ENCODE measurements at regions not wholly inside any gene's neighbourhood (a gene's known extent, or its start where the extent isn't known, plus 50 kb on each side); places are given as distances from the start of the nearest gene placed in this dataset.
"Not testable (repeated sequence)": the region's sequence is repeated elsewhere in the genome, so short reads cannot be mapped to it uniquely, and the experiment has no call there.

DNA sequence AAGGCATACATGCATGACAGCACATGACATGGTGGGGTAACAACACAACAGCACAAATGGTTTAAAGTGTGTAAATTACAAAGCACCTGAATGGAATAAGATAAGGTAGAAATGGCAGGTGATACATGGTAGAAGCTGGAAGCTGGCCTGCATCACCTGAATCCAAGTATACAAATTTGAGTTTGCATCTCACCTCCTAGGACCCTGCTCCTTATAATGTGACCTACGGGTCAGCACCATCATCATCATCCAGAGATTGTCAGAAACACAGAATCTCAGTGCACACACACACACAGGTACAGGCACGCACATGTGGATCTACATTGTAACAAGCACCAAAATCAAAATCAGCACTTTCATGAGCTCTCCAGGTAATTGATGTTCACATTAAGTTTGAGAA, 1048.2 kb upstream of the AUTS2 start:
- DNase-seq (ENCODE audit: low read depth) = no peak

DNA sequence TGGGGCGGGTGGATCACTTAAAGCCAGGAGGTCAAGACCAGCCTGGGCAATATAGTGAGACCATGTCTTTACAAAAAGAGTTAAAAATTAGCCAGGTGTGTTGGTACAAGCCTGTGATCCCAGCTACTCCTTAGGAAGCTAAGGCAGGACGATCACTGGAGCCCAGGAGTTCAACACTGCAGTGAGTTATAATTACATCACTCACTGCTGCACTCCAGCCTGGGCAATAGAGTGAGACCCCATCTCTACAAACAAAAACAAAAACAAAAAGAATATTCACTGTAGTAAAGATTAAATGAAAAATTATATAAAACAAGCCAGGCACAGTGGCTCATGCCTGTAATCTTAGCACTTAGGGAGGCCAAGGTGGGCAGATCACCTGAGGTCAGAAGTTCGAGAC, 1047.6 kb upstream of the AUTS2 start:
- no peak for DNase-seq (ENCODE audit: low read depth)

DNA sequence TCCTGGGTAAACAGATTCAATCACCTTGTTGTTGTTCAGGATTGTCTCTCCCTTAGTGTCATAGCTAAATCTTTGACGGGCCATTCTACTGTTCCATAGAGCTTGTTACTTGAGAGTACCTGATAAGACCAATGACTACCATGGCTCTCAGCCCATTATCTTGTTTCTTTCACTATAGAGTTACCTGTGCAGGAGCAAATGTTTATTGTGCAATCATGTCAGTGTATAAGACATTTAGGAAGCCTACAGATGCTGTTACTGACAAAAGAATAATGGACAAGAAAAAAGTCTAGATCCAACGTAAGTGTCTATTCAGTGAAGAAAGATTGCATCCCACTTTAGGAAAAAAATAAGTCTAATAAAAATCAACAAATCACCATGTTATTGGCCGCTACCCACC, 1041.7 kb upstream of the AUTS2 start:
- DNase-seq (ENCODE audit: low read depth) = no peak

DNA sequence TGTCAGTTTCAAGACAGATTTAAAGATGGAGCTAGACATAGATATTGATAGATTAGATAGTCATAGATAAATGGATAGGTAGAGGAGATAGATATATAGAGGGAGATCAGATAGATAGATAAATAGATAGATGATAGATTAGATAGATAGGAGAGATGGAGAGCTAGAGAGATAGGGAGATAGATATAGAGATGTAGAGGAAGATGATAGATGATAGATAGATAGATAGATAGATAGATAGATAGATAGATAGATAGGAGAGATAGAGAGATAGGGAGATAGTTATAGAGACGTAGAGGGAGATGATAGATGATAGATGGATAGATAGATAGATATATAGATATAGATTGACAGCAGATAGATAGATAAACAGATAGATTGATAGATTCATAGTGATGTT, 1038.8 kb upstream of the AUTS2 start:
- no peak for DNase-seq (ENCODE audit: low read depth)

DNA sequence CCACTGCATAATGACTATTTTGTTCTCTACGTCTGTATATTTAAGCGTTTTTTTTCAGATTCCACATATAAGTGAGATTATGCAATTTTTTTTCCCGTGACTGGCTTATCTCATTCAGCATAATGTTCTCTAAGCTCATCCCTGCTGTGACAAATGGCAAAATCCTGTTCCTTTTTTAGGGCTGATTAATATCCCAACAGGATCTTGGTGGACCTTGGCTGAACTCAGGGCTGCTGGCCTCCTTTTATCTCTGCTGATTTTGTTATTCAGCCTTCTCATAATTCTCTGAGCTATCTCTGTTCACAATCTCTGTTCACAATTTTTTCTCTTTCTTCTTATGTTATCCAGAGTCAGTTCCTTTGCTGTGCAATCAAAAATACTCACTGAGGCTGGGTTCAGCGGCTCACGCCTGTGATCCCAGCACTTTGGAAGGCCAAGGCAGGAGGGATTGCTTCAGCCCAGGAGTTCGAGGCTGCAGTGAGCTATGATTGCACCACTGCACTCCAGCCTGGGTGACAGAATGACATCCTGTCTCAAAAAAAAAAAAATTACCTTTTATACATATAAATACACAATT, 1035.9 kb upstream of the AUTS2 start:
- DNase-seq (ENCODE audit: low read depth) = no peak

DNA sequence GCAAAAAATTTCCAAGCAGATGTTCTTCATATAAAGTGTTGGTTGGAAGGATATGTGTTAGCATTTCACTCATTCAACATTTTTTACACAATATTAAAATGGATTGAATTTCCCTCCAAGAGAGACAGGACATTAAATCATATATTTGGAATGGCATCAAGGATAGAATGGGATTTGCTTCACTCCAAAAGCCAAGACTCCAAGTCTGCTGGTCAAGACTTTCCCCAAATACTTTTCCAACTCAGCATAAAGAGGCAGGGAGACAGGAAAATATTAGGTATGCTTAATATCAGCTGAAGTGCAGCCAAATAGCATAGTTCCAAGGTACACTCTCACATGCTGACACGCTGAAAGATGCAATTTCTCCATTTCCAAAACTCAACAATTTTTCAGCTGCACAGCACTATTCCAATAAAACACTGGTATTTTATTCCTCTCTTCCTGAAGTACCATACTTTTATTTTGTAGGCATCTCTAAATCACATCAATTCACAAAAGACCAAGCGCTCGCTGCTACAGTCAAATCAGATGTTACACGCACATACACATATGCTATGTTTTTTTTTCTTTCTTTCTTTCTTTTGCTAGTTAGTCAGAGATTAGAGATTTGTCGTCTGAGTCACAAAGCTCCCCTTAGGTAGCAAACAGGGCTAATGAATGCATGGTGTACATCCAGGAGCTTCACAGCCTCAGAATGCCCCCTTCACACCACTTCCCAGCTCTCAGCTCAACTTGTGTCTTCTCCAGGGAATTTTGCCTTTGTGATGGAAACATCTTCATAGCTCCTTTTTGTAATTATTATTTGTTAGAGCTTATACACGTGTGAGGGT, 1033.8 kb upstream of the AUTS2 start:
- DNase-seq (ENCODE audit: low read depth) = no peak

DNA sequence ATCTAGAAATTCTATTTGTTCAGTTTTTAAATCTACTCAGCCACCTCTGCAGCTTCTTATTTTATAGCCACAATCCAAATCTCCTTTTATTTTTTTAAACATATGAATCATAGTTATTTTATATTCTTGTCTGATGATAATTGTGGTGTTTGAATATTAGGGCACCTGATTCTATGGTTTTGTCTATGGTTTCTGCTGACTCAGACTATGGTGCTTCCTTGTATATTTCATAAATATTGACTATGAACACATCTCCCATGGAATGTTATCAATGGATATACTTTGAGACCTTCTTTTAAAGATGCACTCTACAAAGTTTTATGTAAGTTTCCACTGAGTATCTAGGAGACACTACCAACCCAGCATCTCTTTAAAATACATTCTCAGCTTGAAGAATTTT, 1027.0 kb upstream of the AUTS2 start:
- no peak for DNase-seq (ENCODE audit: low read depth)

DNA sequence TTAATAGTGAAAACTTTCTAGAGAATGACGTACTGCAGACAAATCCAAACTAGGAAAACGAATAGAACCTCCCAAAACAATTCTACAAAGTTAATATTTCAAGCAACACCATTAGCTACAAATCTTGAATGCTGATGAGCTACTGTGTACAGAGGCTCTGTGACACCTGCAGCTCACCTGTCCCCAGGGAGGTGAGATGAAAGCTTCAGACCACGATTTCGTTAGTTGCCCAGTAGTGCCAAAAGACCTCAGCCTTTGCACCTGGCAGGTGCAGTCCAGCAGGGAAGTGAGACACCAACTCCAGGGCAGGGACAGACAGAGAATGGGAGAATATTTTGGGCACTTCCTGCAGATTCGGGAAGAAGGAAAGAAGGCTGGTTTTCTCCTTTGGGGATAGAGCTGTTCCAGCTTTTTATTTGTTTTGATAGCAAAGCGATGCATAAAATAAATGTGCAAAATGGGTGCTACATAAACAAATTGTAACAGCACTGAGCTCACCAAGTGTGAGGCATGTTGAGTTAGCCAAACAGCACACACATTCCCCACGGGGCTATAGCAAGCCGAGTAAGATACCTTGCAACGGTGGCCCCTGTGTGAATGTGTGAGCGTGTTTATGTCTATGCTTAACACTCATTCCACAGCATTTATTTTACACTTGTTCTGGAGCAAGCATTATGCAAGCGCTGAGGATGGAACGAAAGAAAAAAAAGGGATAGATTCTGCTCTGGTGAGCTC, 1024.8 kb upstream of the AUTS2 start:
- DNase-seq (ENCODE audit: low read depth) = no peak

DNA sequence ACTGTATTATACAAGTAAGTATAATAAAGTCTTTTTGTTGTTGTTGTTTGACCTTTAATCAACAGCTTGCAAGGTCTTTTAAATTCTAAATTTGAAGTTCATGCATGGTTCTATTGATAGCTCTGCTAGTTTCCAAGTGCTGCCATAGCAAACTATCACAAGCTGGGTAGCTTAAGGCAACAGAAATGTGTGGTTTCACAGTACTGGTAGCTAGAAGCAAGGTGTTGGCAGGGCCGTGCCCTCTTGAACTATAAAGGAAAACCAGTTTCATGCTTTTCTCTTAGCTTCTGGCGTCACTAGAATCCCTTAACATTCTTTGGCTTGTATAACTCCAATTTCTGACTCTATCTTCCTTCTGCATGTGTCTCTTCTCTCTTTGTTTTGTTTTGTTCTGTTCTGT, 1021.9 kb upstream of the AUTS2 start:
- DNase-seq (ENCODE audit: low read depth) = no peak

DNA sequence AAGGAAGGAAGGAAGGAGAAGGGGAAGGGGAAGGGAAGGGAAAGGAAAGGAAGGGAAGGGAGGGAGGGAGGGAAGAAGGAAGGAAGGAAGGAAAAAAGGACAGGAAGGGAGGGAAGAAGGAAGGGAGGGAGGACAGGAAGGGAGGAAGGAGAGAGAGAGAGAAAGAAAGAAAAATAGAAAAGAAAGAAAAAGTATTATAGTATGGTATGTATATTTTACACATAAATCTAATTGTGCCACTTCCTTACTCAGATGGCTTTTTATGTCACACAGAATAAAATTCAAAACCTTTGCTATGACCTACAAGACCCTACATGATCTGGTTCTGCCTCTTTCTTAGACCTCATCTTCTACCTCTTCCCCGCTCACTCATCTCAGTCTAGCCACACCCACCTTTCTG, 1016.9 kb upstream of the AUTS2 start:
- no peak for DNase-seq (ENCODE audit: low read depth)

DNA sequence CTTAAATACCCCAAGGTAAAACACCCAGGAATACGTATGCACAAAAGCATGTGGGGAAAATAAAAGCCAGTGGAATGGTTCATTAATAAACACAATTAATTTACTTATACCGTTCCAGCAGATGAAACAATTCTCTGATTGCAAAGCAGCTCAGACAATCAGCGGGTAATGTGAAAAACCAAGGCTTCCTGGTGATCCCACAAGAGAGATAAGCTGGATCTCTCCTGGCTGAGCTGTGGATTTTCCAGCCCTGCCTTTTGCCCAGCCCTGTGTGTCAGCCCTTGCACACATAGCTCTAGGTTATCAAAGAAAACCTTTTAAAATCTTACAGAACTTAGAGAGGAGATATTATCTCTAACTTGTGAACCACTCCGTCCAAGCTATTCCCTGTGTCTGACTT, 1010.7 kb upstream of the AUTS2 start:
- DNase-seq (ENCODE audit: low read depth) = no peak

DNA sequence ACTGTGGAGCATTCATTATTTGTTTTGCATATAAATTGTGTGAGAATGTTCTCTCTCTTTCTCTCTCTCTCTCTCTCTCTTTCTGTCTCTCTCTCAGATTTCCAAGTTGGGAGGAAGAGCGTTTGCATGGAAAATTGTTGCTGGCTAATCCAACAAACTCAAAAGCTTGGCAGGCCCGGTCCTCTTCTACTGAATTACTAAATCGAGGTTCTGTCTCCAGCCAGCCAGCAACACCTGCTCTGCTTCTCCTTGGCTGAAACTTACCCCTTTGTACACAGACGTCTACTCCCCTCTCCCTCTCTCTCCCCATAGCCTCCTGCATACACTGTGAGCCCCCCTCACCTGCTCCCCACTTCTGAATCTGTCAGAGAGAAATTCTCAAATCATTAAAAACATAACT, 996.4 kb upstream of the AUTS2 start:
- DNase-seq (ENCODE audit: low read depth) = no peak

DNA sequence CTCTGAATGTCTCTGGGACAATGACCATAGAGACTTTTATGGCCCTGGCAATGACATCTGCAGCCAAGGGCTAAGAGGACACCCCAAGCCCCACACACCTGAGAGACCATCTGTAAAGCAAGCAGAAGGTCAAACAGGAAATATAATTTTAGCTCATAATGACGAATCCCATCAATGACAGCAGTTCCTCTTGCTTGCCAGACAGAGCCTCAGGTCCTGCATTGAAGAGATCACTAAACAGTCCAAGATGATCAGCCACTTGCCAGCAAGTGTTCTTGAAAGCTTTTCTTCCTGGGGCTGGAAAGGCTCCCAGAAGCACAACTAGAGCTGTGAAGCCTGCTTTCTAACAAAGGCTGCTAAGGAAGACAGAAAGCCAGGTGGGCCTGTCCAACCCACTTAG, 993.7 kb upstream of the AUTS2 start:
- no peak for DNase-seq (ENCODE audit: low read depth)

DNA sequence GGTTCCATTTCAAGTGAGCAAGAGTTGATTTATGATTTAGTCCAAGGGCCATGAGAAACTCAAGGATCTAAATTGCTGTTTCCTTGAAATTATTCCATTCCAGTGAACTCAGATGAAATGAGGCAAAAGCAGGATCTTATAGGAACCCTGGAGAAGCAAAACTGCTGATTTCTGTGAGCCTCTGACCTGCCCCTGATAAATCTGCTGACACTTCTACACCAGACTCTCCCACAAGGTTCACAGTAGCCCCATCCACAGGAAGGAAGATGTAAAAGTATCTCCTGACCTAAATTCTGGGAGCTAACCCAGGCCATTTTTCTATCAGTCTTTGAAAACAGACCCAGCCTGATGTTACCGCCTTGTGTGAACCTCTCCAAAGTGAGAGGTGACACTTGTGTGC, 987.6 kb upstream of the AUTS2 start:
- DNase-seq (ENCODE audit: low read depth) = no peak

DNA sequence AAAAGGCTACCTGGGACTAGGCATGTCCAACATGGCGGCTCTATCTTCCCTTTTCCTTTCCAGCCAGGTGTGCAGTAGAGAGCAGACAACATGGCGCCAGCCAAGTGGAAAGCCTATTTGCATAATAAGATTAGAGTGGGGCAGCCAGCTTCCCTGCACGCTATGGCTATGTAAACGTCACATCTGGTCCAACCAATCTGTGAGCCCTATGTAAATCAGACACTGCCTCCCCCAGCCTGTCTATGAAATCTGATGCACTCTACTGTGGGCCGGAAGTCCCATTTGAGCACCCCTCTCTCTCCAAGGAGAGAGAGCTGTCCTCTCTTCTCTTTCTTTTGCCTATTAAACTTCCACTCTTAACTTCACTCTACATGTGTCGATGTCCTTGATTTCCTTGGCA, 984.9 kb upstream of the AUTS2 start:
- DNase-seq (ENCODE audit: low read depth) = no peak

DNA sequence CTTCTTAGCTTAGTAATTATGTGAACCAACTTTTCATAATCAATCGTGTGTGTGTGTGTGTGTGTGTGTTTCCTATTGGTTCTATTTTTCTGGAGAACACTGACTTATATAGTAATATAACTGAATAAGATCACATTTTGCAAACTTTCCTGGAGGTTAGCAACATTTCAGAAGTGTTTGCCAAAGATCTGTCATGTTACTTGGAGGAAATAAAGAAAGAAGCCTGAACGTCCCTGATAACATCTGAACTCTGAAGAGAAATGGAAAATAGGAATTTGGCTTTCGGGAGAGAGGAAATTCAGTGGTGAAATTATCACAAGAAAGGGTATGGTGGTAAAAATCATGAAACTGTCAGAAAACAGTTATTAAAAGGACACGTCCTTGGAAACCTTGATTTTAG, 984.4 kb upstream of the AUTS2 start:
- DNase-seq (ENCODE audit: low read depth) = no peak

DNA sequence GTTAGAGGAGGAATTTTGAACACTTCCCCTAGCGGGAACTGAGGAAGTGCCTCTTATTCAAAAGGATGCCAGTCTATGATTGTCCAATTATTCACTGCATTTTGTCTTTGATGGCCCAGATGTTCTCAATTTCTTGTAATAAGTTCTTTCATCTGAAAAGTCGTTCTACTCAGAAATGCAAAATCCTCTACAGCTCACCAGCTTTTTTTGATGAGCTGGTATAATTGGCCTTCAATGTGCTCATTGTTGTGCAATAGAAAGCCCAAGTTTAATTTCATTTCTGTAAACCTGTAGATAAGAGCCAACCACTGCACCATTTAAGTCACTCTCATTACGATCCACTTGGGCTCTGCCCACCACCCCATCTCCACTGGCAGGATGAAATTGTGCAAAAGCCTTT, 978.7 kb upstream of the AUTS2 start:
- no peak for DNase-seq (ENCODE audit: low read depth)

DNA sequence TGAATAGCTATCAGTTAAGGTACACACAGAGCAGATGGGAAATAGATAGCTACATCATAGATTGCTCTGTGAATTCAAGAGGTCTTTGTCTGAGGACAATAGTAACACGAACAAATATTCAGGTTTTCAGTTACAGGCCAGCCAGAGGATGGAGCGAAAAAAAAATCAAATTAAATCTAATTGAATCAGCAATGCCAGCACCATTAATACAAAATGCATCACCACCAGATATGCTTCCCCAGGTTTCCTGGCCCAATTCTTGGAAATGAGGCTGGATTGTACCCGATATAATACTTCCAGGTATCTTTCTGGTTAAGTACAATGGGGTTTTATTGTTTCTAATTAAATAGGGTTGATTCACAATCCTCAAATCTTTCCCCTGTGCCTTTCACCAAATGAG, 975.8 kb upstream of the AUTS2 start:
- no peak for DNase-seq (ENCODE audit: low read depth)

DNA sequence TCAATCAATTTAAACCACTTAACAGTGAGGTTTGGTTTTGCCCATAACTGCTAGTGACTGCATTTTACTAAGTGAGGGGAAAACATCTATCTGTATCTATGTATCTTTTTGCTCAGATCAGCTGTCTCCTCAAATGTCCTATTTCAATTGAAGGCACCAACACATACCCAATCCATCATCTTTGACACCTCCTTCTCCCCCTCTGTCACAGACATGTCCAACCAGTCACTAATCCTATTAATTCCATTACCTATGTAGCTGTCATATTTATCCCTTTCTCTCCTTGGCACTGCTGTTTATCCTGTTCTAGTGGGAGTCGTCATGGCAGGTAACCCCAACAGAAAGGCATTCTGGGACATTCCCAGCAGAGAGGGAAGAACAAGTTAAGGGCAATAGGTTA, 975.2 kb upstream of the AUTS2 start:
- no peak for DNase-seq (ENCODE audit: low read depth)

DNA sequence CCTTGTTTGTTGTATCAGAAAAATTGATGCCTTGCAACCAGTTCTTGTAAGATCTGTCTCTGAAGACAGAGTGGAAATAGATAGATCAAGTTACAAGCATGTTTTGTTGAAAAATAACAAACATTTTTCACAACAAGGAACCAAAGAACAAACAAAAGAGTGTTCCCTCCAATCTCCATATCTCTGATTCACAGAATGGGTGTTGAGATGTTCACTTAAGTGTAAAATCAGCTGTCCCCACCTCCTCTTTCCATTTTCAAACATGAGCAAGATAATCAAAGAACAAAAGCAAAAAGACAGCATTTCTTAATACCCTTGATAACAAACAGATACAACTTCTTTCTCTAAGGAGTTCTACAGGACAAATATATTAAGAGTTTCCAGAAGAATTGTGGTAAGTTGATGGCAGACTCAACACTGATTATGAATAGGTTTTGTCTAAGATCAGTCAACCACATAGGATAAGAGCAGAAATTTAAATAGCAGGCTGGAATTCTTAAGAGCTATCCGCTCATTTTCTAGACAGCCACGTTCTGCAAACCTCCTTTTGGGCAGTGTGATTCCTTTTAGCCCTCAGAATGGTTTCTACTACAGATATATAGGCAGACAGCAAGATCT, 970.9 kb upstream of the AUTS2 start:
- no peak for DNase-seq (ENCODE audit: low read depth)

DNA sequence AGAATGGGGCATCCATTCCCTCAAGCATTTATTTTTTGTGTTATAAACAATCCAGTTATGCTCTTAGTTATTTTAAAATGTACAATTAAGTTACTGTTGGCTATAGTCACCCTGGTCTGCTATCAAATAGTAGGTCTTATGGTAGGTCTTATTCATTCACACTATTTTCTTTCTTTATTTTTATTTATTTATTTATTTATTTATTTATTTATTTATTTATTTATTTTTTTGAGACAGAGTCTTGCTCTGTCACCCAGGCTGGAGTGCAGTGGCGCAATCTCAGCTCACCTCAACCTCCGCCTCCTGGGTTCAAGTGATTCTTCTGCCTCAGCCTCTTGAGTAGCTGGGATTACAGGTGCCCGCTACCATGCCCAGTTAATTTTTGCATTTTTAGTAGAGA, 967.4 kb upstream of the AUTS2 start:
- DNase-seq (ENCODE audit: low read depth) = not testable (repeated sequence)

DNA sequence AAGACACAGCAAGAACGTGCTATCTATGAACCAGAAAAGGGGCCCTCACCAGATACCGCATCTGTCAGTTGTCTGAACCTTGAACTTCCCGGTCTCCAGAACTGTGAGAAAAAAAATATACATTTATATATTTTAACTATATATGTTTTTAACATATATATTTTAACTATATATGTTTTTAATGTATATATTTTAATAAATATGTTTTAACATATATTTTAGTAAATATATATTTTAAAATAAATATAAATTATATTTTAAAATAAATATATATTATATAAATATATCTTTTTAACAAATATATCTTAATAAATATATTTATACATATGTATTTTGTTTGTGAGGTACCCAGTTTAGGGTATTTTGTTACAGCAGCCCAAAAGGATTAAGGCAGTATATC, 958.2 kb upstream of the AUTS2 start:
- no peak for DNase-seq (ENCODE audit: low read depth)

DNA sequence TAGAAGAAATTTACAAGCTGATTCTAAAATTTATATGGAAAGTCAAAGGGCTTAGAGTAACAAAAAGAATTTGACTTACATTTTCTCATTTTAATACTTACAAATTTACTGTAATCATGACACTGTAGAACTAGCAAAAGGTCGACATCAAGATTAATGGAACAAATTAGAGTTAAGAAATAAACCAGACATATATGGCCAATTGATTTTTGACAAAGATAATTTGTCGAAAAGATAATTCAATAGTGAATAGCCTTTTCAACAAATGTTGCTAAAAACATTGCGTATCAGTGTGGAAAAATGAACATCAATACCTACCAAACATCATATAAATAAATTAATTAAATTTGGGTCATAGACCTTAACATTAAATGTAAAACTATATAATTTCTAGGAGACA, 955.5 kb upstream of the AUTS2 start:
- DNase-seq (ENCODE audit: low read depth) = no peak
